B cell (primary cell): ENCODE measurements at regions not wholly inside any gene's neighbourhood (a gene's known extent, or its start where the extent isn't known, plus 50 kb on each side); places are given as distances from the start of the nearest gene placed in this dataset.

Source experiments
- CTCF ChIP-seq: fragments of 200-600 bp; IDR thresholded peaks from one replicate; pipeline ENCODE4 v1.8.0; 2022; ENCODE audit warnings: antibody characterized with exemption, mild to moderate bottlenecking
- EZH2 ChIP-seq: IDR thresholded peaks from 2 replicates; pipeline ENCODE4 v1.6.1; 2012; ENCODE audit warnings: borderline replicate concordance, low read depth, mild to moderate bottlenecking, moderate library complexity, low read length; ENCODE audit not compliant: insufficient read depth, poor library complexity, severe bottlenecking

- TF ChIP-seq EZH2 (no peak), CTCF (no peak)
Measured at GRCh38 chr16:14337303-14338191, 266.4 kb downstream of the MRTFB start.
